Activated CD4-positive, alpha-beta T cell treated with anti-CD3 and anti-CD28 coated beads for 36 hours (primary cell): ENCODE measurements at regions not wholly inside any gene's neighbourhood (a gene's known extent, or its start where the extent isn't known, plus 50 kb on each side); places are given as distances from the start of the nearest gene placed in this dataset.

Experiments used
- ATAC-seq: fragments of 200-7000 bp; cut with Tn5 transposase; one replicate; pipeline ENCODE4 v1.10.0; 2021; ENCODE audit warnings: mild to moderate bottlenecking, moderate library complexity
- CTCF ChIA-PET: fragments of 350-600 bp; sonication (Branson Sonifier 250); formaldehyde crosslinking; loops from one replicate; lab custom pipeline; 2021; ENCODE audit warnings: antibody characterized with exemption; lab: Charles Lee
- POLR2A ChIA-PET: fragments of 350-600 bp; sonication (Branson Sonifier 250); formaldehyde crosslinking; loops from one replicate; lab custom pipeline; 2021; ENCODE audit warnings: antibody characterized with exemption, inconsistent platforms; lab: Charles Lee
- DNase-seq: peaks from one replicate; pipeline ENCODE4 v3.0.0-alpha.2; 2020
- H3K27ac Mint-ChIP-seq: one replicate; pipeline ENCODE4 v1.8.0; 2021; ENCODE audit warnings: mixed read lengths
- H3K27me3 Mint-ChIP-seq: one replicate; pipeline ENCODE4 v1.8.0; 2021; ENCODE audit warnings: mixed read lengths
- H3K36me3 Mint-ChIP-seq: one replicate; pipeline ENCODE4 v1.8.0; 2021; ENCODE audit warnings: low read depth, mixed read lengths
- H3K4me1 Mint-ChIP-seq: one replicate; pipeline ENCODE4 v1.8.0; 2021; ENCODE audit warnings: mixed read lengths
- H3K4me3 Mint-ChIP-seq: one replicate; pipeline ENCODE4 v1.8.0; 2021; ENCODE audit warnings: mild to moderate bottlenecking, moderate library complexity, mixed read lengths
- H3K9me3 Mint-ChIP-seq: one replicate; pipeline ENCODE4 v1.8.0; 2021; ENCODE audit warnings: low read depth, mixed read lengths
- intact Hi-C, 2 experiments: fragments of 100-400 bp; cut with DNase I in 1 of 2; cut with micrococcal nuclease in 1 of 2; formaldehyde crosslinking; loops; one replicate each; pipeline versions ENCODE4 v1.14.2 to v1.15.1; 2022 to 2024; cut with DNase I, micrococcal nuclease

- Mint-ChIP-seq H3K9me3 (peaks cover 7% of the 10 kb centered on the region), H3K4me3 (no peak overlapping the region), H3K27me3 (no peaks in the 10 kb centered on the region), H3K36me3 (no peaks in the 10 kb centered on the region), H3K4me1 (no peaks in the 10 kb centered on the region), H3K27ac (no peak overlapping the region)
- CTCF ChIA-PET = no interaction called here
- intact Hi-C loops = no loop called here
- ATAC-seq (no peak), DNase-seq (no peak)
- POLR2A ChIA-PET = no interaction called here
These were observed 813.3 kb downstream of the NR2F2 start for GRCh38 chr15:97143592-97144376.

GRCh38 chr15:97144377-97144711, 813.8 kb downstream of the NR2F2 start:
- CTCF ChIA-PET = no interaction called here
- no peaks in the 10 kb centered on the region for H3K27me3 Mint-ChIP-seq
- POLR2A ChIA-PET = no interaction called here
- H3K27ac Mint-ChIP-seq = no peak overlapping the region
- peaks cover 4% of the 10 kb centered on the region for H3K9me3 Mint-ChIP-seq
- no peak for ATAC-seq
- intact Hi-C loops = no loop called here
- no peak for DNase-seq
- H3K4me1 Mint-ChIP-seq = no peaks in the 10 kb centered on the region
- H3K4me3 Mint-ChIP-seq = no peak overlapping the region
- H3K36me3 Mint-ChIP-seq = no peaks in the 10 kb centered on the region

GRCh38 chr15:97146929-97147870, 813.3 kb upstream of the ARRDC4 start:
- ATAC-seq (no peak), DNase-seq (no peak)
- intact Hi-C loops = no loop called here
- H3K27ac Mint-ChIP-seq = no peak overlapping the region
- no peak overlapping the region for H3K4me3 Mint-ChIP-seq
- ChIA-PET CTCF (no interaction called here), POLR2A (no interaction called here)
- H3K27me3 Mint-ChIP-seq = no peaks in the 10 kb centered on the region
- no peaks in the 10 kb centered on the region for H3K36me3 Mint-ChIP-seq
- peaks cover 6% of the 10 kb centered on the region for H3K9me3 Mint-ChIP-seq
- H3K4me1 Mint-ChIP-seq = no peaks in the 10 kb centered on the region

GRCh38 chr15:97153356-97153965, 807.0 kb upstream of the ARRDC4 start:
- no peak overlapping the region for H3K4me3 Mint-ChIP-seq
- H3K27me3 Mint-ChIP-seq = no peaks in the 10 kb centered on the region
- peaks cover 2% of the 10 kb centered on the region for H3K9me3 Mint-ChIP-seq
- ChIA-PET POLR2A (no interaction called here), CTCF (no interaction called here)
- no peak for ATAC-seq
- intact Hi-C loops = no loop called here
- no peaks in the 10 kb centered on the region for H3K4me1 Mint-ChIP-seq
- no peak overlapping the region for H3K27ac Mint-ChIP-seq
- DNase-seq = no peak
- no peaks in the 10 kb centered on the region for H3K36me3 Mint-ChIP-seq

GRCh38 chr15:97156739-97157265, 803.7 kb upstream of the ARRDC4 start:
- Mint-ChIP-seq H3K27ac (no peak overlapping the region), H3K4me1 (no peaks in the 10 kb centered on the region), H3K4me3 (no peak overlapping the region), H3K36me3 (no peaks in the 10 kb centered on the region), H3K27me3 (no peaks in the 10 kb centered on the region), H3K9me3 (peaks cover 1% of the 10 kb centered on the region)
- CTCF ChIA-PET = no interaction called here
- ATAC-seq (no peak), DNase-seq (no peak)
- intact Hi-C loops = no loop called here
- POLR2A ChIA-PET = no interaction called here

- ATAC-seq = no peak
- Mint-ChIP-seq H3K4me3 (no peak overlapping the region), H3K4me1 (no peaks in the 10 kb centered on the region), H3K9me3 (peaks cover 1% of the 10 kb centered on the region), H3K27me3 (no peaks in the 10 kb centered on the region), H3K27ac (no peak overlapping the region), H3K36me3 (no peaks in the 10 kb centered on the region)
- intact Hi-C loops = no loop called here
- no peak for DNase-seq
- ChIA-PET POLR2A (no interaction called here), CTCF (no interaction called here)
These were observed 797.6 kb upstream of the ARRDC4 start for GRCh38 chr15:97162805-97163495.

- CTCF ChIA-PET = no interaction called here
- POLR2A ChIA-PET = no interaction called here
- no peak overlapping the region for H3K4me3 Mint-ChIP-seq
- H3K27me3 Mint-ChIP-seq = no peaks in the 10 kb centered on the region
- DNase-seq = no peak
- no peak overlapping the region for H3K27ac Mint-ChIP-seq
- intact Hi-C loops = no loop called here
- no peaks in the 10 kb centered on the region for H3K4me1 Mint-ChIP-seq
- no peak for ATAC-seq
- H3K9me3 Mint-ChIP-seq = peaks cover 1% of the 10 kb centered on the region
- H3K36me3 Mint-ChIP-seq = no peaks in the 10 kb centered on the region
These were observed 795.3 kb upstream of the ARRDC4 start for GRCh38 chr15:97165205-97165604.

- H3K4me3 Mint-ChIP-seq = no peak overlapping the region
- ChIA-PET POLR2A (no interaction called here), CTCF (no interaction called here)
- no peaks in the 10 kb centered on the region for H3K4me1 Mint-ChIP-seq
- H3K27ac Mint-ChIP-seq = no peak overlapping the region
- intact Hi-C loops = no loop called here
- H3K27me3 Mint-ChIP-seq = no peaks in the 10 kb centered on the region
- H3K9me3 Mint-ChIP-seq = no peaks in the 10 kb centered on the region
- H3K36me3 Mint-ChIP-seq = no peaks in the 10 kb centered on the region
- ATAC-seq (no peak), DNase-seq (no peak)
These were observed 791.6 kb upstream of the ARRDC4 start for GRCh38 chr15:97168704-97169475.

- ChIA-PET POLR2A (no interaction called here), CTCF (no interaction called here)
- peaks cover 2% of the 10 kb centered on the region for H3K9me3 Mint-ChIP-seq
- no peak for ATAC-seq
- no peaks in the 10 kb centered on the region for H3K27me3 Mint-ChIP-seq
- no peak overlapping the region for H3K27ac Mint-ChIP-seq
- no peaks in the 10 kb centered on the region for H3K36me3 Mint-ChIP-seq
- no peak overlapping the region for H3K4me3 Mint-ChIP-seq
- H3K4me1 Mint-ChIP-seq = no peaks in the 10 kb centered on the region
- no peak for DNase-seq
- intact Hi-C loops = no loop called here
These were observed 788.9 kb upstream of the ARRDC4 start for GRCh38 chr15:97171556-97171955.

- intact Hi-C loops = no loop called here
- DNase-seq (no peak), ATAC-seq (no peak)
- POLR2A ChIA-PET = no interaction called here
- CTCF ChIA-PET = no interaction called here
- no peaks in the 10 kb centered on the region for H3K4me1 Mint-ChIP-seq
- H3K4me3 Mint-ChIP-seq = no peak overlapping the region
- peaks cover 2% of the 10 kb centered on the region for H3K9me3 Mint-ChIP-seq
- H3K27ac Mint-ChIP-seq = no peak overlapping the region
- H3K27me3 Mint-ChIP-seq = no peaks in the 10 kb centered on the region
- H3K36me3 Mint-ChIP-seq = no peaks in the 10 kb centered on the region
These were observed 785.5 kb upstream of the ARRDC4 start for GRCh38 chr15:97174886-97175540.
